GM12878 (cell line): ENCODE measurements at regions not wholly inside any gene's neighbourhood (a gene's known extent, or its start where the extent isn't known, plus 50 kb on each side); places are given as distances from the start of the nearest gene placed in this dataset.

Experiments
- ATAC-seq: fragments of 200-7000 bp; cut with Tn5 transposase; 3 replicates; pipeline ENCODE4 v1.9.1; 2020; ENCODE audit warnings: mild to moderate bottlenecking, moderate library complexity
- BruUV-seq: library from RNA; stranded (reverse); fragments of 400-500 nt; replicated peaks from 2 replicates; lab custom pipeline; 2021; lab: Mats Ljungman, UMichigan
- CTCF ChIA-PET: fragments of 300-600 bp; sonication (Branson Sonifier 250); formaldehyde crosslinking; extraction: SDS; loops from one replicate; lab custom pipeline; 2021; ENCODE audit warnings: inconsistent platforms; lab: Yijun Ruan, JAX
- POLR2A ChIA-PET: fragments of 350-600 bp; formaldehyde crosslinking; extraction: SDS; loops from one replicate; lab custom pipeline; 2021; ENCODE audit warnings: inconsistent platforms; lab: Charles Lee
- RAD21 ChIA-PET: fragments of 300-600 bp; sonication (Branson Sonifier 250); formaldehyde crosslinking; loops from one replicate; lab custom pipeline; 2023; ENCODE audit warnings: antibody characterized with exemption; ENCODE audit not compliant: unreplicated experiment; lab: Charles Lee
- SMC1A ChIA-PET: fragments of 300-600 bp; sonication (Branson Sonifier 250); formaldehyde crosslinking; loops from one replicate; lab custom pipeline; 2023; ENCODE audit not compliant: unreplicated experiment, uncharacterized antibody; lab: Charles Lee
- DNase-seq: peaks from one replicate; pipeline ENCODE4 v3.0.0-alpha.2; 2011; ENCODE audit warnings: low read depth, low spot score
- FAIRE-seq: peaks from 3 replicates; lab custom pipeline; 2011; peaks lifted over from hg19 to GRCh38; lab: Jason Lieb, UNC
- H2AFZ ChIP-seq: 2 replicates; pipeline ENCODE4 v1.6.0; 2011; ENCODE audit warnings: low read depth, low read length, control low read depth; ENCODE audit not compliant: control insufficient read depth
- H3K27ac ChIP-seq: 2 replicates; pipeline ENCODE4 v1.5.1; 2011; ENCODE audit warnings: control low read depth; ENCODE audit not compliant: control insufficient read depth, insufficient read depth
- H3K27me3 ChIP-seq, 2 experiments: replicated peaks in 1 of 2; 2 replicates each; pipeline versions ENCODE4 v1.6.0 to v1.6.1; 2011; ENCODE audit warnings: low read length in 1 of 2; ENCODE audit not compliant: control insufficient read depth in 2 of 2, insufficient read depth in 2 of 2
- H3K36me3 ChIP-seq, 2 experiments: 2 replicates each; pipeline ENCODE4 v1.5.1; 2011; ENCODE audit warnings: low read length in 1 of 2; ENCODE audit not compliant: control insufficient read depth in 2 of 2, insufficient read depth in 2 of 2
- H3K4me1 ChIP-seq: 2 replicates; pipeline ENCODE4 v1.6.1; 2011; ENCODE audit warnings: mild to moderate bottlenecking, low read length, moderate library complexity, mixed read lengths; ENCODE audit not compliant: control insufficient read depth, insufficient read depth
- H3K4me2 ChIP-seq: 2 replicates; pipeline ENCODE4 v1.6.0; 2011; ENCODE audit warnings: control low read depth; ENCODE audit not compliant: control insufficient read depth, insufficient read depth
- H3K4me3 ChIP-seq: fragments of 200-600 bp; sonication (generic); 2 replicates; pipeline ENCODE4 v1.5.1; 2016
- H3K79me2 ChIP-seq: 2 replicates; pipeline ENCODE4 v1.6.0; 2011; ENCODE audit warnings: low read length; ENCODE audit not compliant: control insufficient read depth, insufficient read depth
- H3K9ac ChIP-seq: 2 replicates; pipeline ENCODE4 v1.8.0; 2011; ENCODE audit warnings: low read length, control low read depth, mixed read lengths; ENCODE audit not compliant: control insufficient read depth, insufficient read depth
- H3K9me3 ChIP-seq: replicated peaks from 3 replicates; pipeline ENCODE4 v1.5.1; 2011; ENCODE audit warnings: mild to moderate bottlenecking, low read length; ENCODE audit not compliant: control insufficient read depth, insufficient read depth
- H4K20me1 ChIP-seq: 2 replicates; pipeline ENCODE4 v1.6.0; 2011; ENCODE audit not compliant: control insufficient read depth, insufficient read depth
- CEBPB ChIP-seq, 2 experiments: fragments of 150-350 bp in 1 of 2; IDR thresholded peaks; 2 replicates each; pipeline ENCODE4 v1.6.1; 2012 to 2014; ENCODE audit warnings: low read depth in 2 of 2, low read length in 2 of 2, borderline replicate concordance in 1 of 2, inconsistent platforms in 1 of 2
- CUX1 ChIP-seq: IDR thresholded peaks from 2 replicates; pipeline ENCODE4 v1.6.1; 2012; ENCODE audit warnings: improper control_type of control experiment, low read depth, low read length; ENCODE audit not compliant: insufficient replicate concordance
- MEF2B ChIP-seq: fragments of 450-650 bp; IDR thresholded peaks from 2 replicates; pipeline ENCODE4 v1.6.1; 2018; ENCODE audit warnings: mild to moderate bottlenecking, moderate library complexity; ENCODE audit not compliant: partially characterized antibody, poor library complexity, severe bottlenecking
- MYB ChIP-seq: fragments of 150-350 bp; IDR thresholded peaks from 2 replicates; pipeline ENCODE4 v1.6.1; 2014; ENCODE audit warnings: mild to moderate bottlenecking, low read depth, low read length, borderline replicate concordance
- PAX5 ChIP-seq: IDR thresholded peaks from 2 replicates; pipeline ENCODE4 v1.6.1; 2011; ENCODE audit warnings: low read depth, low read length, borderline replicate concordance
- SP1 ChIP-seq: IDR thresholded peaks from one replicate; pipeline ENCODE4 v1.6.1; 2011; ENCODE audit warnings: low read depth, low read length
- TBL1XR1 ChIP-seq: IDR thresholded peaks from 2 replicates; pipeline ENCODE4 v1.6.1; 2012; ENCODE audit warnings: low read depth, low read length, improper control_type of control experiment
- ZBTB33 ChIP-seq: fragments of 450-650 bp; IDR thresholded peaks from 2 replicates; pipeline ENCODE4 v1.6.1; 2017; ENCODE audit warnings: mild to moderate bottlenecking
- ZBTB40 ChIP-seq: fragments of 450-650 bp; IDR thresholded peaks from 2 replicates; pipeline ENCODE4 v1.6.1; 2016; ENCODE audit warnings: mild to moderate bottlenecking, moderate library complexity, borderline replicate concordance
- WGBS: methylation state at CpG from one replicate; pipeline ENCODE4 v1.1.6; 2016; ENCODE audit warnings: low lambda C conversion rate; ENCODE audit not compliant: insufficient replicate concordance, insufficient coverage; ENCODE audit errors: missing lambda C conversion rate; 5-methylcytosine and 5-hydroxymethylcytosine counted together
- in situ Hi-C: fragments of 300-500 bp; cut with MboI; formaldehyde crosslinking; loops from 9 replicates; pipeline ENCODE4 v1.14.3; 2018; ENCODE audit warnings: mixed read lengths
- intact Hi-C: fragments of 100-400 bp; cut with micrococcal nuclease; formaldehyde crosslinking; loops from one replicate; pipeline ENCODE4 v1.14.2; 2022; ENCODE audit not compliant: unreplicated experiment
- TF ChIP-seq, protein P1 (sequence below): IDR thresholded peaks from 2 replicates; pipeline ENCODE4 v1.6.1; 2011; ENCODE audit warnings: mild to moderate bottlenecking, low read depth, low read length, moderate library complexity; ENCODE audit not compliant: insufficient replicate concordance

DNA sequence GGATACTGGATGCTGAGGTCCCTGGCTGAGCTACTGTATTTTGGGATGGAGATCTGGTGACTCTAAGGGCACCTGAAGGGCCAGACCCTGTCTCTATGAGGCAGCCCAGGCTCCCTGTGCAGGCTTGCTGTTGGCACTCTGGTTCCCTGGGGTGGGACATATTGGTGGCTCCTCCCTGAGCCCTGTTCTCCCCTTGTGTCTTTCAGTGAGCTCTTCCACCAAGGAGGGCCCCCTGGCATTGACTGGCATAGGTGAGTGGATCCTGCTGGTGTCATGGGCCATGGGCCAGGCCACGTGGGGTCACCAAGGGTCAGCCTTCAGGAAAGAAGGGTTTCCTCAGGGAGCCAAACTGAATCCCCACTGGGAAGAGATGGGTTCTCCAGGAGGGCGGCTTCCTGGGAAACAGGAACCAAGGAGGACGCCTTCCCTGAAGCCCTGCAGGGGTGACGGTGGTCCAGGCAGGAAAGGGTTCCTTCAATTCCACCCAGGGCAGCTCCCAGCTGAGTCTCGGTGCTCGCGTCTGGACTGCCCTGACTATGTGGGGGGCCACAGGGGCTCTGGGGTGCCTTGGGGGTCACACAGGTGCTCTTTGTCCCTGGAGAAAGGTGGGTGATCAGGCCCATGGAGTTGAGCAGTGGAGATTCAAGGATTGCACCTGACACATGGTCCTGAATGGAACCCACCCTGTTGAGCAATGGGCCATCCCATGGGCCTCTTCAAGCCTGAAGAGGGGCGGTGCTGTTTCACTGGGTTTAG, 220.4 kb downstream of the SNRPN start:
- intact Hi-C loops = no loop called here
- H3K27me3 ChIP-seq = no peaks in the 10 kb centered on the region
- H3K9me3 ChIP-seq = no peaks in the 10 kb centered on the region; the same call in 2 of the 3 replicates
- no TSS peak for BruUV-seq
- H3K9ac ChIP-seq = no peak overlapping the region
- no peaks in the 10 kb centered on the region for H3K4me1 ChIP-seq
- RAD21 ChIA-PET = no interaction called here
- CTCF ChIA-PET = no interaction called here
- DNase-seq = no peak
- POLR2A ChIA-PET = no interaction called here
- no peak for FAIRE-seq
- no peaks in the 10 kb centered on the region for H3K79me2 ChIP-seq
- SMC1A ChIA-PET = no interaction called here
- H3K27ac ChIP-seq = no peak overlapping the region
- ATAC-seq = no peak
- in situ Hi-C loops = loop anchor here (25.0 kb wide), 1 partner anchor 562 kb away; no protein-coding TSS in a partner anchor
- no peak overlapping the region for H3K4me3 ChIP-seq
- no peaks in the 10 kb centered on the region for H3K36me3 ChIP-seq
- H2AFZ ChIP-seq = no peak overlapping the region
- 42% methylated on average over 8 of the region's 8 CpGs for WGBS
- no peaks in the 10 kb centered on the region for H4K20me1 ChIP-seq
- H3K4me2 ChIP-seq = no peak overlapping the region
- TF ChIP-seq CUX1 (no peak), TBL1XR1 (no peak), CEBPB (IDR thresholded peaks at IDR 0.05; ENCODE audit: borderline replicate concordance in 1 of 2, low read depth in 2 of 2, low read length in 2 of 2) (no peak), PAX5 (no peak), ZBTB40 (no peak), SP1 (no peak), MYB (no peak), ZBTB33 (no peak), MEF2B (no peak)
- TF ChIP-seq, protein P1, sequence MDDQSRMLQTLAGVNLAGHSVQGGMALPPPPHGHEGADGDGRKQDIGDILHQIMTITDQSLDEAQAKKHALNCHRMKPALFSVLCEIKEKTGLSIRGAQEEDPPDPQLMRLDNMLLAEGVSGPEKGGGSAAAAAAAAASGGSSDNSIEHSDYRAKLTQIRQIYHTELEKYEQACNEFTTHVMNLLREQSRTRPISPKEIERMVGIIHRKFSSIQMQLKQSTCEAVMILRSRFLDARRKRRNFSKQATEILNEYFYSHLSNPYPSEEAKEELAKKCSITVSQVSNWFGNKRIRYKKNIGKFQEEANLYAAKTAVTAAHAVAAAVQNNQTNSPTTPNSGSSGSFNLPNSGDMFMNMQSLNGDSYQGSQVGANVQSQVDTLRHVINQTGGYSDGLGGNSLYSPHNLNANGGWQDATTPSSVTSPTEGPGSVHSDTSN = no peak
